Astrocyte of the spinal cord (primary cell): ENCODE measurements at regions not wholly inside any gene's neighbourhood (a gene's known extent, or its start where the extent isn't known, plus 50 kb on each side); places are given as distances from the start of the nearest gene placed in this dataset.

Experiments
- DNase-seq: peaks from one replicate; pipeline ENCODE4 v3.0.0; 2011; ENCODE audit warnings: low read depth, low spot score
- H3K4me3 ChIP-seq: 2 replicates; pipeline ENCODE4 v1.5.1; 2011; ENCODE audit warnings: low read depth, mild to moderate bottlenecking, low read length, moderate library complexity
- in situ Hi-C: cut with HindIII; loops from 2 replicates; pipeline ENCODE4 v1.10.0; 2017; ENCODE audit warnings: low sequenced_read_pairs
- TF ChIP-seq, protein P1 (sequence below): IDR thresholded peaks from 2 replicates; pipeline ENCODE4 v1.5.1; 2012; ENCODE audit warnings: low read depth, mild to moderate bottlenecking, low read length, inconsistent platforms

DNA sequence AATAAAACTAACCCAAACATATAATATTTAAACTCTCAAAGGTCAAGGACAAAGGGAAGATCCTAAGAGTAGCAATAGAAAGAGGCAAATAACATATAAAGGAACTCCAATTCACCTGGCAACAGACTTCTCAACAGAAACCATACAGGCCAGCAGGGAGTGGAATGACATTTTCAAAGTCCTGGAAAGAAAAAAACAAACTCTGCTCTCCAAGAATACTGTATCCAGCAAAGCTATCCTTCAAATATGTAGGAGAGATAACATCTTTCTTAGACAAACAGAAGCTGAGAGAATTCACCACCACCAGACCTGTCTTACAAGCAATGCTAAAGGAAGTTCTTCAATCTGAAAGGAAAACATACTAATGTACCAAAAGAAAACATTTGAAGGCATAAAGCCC lies 51.5 kb upstream of the TMEM158 start:
- in situ Hi-C loops = no loop called here
- DNase-seq = no peak
- H3K4me3 ChIP-seq = no peak overlapping the region
- TF ChIP-seq, protein P1, sequence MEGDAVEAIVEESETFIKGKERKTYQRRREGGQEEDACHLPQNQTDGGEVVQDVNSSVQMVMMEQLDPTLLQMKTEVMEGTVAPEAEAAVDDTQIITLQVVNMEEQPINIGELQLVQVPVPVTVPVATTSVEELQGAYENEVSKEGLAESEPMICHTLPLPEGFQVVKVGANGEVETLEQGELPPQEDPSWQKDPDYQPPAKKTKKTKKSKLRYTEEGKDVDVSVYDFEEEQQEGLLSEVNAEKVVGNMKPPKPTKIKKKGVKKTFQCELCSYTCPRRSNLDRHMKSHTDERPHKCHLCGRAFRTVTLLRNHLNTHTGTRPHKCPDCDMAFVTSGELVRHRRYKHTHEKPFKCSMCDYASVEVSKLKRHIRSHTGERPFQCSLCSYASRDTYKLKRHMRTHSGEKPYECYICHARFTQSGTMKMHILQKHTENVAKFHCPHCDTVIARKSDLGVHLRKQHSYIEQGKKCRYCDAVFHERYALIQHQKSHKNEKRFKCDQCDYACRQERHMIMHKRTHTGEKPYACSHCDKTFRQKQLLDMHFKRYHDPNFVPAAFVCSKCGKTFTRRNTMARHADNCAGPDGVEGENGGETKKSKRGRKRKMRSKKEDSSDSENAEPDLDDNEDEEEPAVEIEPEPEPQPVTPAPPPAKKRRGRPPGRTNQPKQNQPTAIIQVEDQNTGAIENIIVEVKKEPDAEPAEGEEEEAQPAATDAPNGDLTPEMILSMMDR = no peak

DNA sequence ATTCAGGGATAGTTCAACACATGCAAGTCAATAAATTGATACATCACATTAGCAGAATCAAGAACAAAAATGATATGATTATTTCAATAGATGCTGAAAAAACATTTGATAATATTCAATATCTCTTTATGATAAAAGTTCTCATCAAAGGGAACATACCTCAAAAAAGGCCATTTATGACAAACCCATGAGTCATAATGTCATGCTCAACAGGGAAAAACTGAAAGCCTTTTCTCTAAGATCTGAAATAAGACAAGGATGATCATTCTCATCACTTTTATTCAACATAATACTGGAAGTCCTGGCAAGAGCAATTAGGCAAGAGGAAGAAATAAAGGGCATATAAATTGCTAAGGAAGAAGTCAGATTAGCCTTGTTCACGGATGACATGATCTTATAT lies 54.1 kb upstream of the TMEM158 start:
- H3K4me3 ChIP-seq = no peak overlapping the region
- in situ Hi-C loops = no loop called here
- TF ChIP-seq, protein P1 = no peak
- DNase-seq = no peak

DNA sequence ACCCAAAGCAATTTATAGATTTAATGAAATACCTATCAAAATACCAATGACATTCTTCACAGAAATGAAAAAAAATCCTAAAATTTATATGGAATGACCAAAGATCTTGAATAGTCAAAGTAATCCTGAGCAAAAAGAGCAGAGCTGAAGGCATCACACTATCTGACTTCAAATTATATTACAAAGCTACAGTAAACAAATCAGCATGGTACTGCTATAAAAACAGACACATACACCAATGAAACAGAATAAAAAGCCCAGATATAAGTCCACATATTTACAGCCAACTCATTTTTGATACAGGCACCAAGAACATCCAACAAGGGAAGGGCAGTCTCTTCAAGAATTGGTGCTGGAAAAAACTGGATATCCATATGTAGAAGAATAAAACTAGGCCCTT lies 54.9 kb upstream of the TMEM158 start:
- no peak overlapping the region for H3K4me3 ChIP-seq
- TF ChIP-seq, protein P1 = no peak
- in situ Hi-C loops = no loop called here
- no peak for DNase-seq

DNA sequence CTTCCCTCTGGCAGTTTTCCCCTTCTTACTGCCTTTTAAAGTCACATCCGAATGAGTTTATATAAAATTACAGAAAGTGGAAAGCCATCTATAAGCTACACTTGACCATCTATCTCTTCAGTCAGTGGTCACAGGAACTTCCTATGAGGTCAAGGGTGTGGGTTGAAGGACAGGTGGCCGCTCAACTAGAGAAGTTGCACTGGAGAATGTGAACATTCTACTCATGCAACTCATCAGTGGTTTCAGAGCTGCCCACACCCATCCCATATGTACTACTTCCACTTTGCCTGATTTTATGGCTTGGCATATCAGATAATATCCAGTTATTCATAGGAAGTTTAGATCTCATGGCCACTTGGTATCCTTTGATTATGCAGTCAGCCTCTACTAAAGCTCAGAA lies 57.4 kb upstream of the TMEM158 start:
- H3K4me3 ChIP-seq = no peak overlapping the region
- in situ Hi-C loops = no loop called here
- no peak for DNase-seq
- TF ChIP-seq, protein P1 = no peak

DNA sequence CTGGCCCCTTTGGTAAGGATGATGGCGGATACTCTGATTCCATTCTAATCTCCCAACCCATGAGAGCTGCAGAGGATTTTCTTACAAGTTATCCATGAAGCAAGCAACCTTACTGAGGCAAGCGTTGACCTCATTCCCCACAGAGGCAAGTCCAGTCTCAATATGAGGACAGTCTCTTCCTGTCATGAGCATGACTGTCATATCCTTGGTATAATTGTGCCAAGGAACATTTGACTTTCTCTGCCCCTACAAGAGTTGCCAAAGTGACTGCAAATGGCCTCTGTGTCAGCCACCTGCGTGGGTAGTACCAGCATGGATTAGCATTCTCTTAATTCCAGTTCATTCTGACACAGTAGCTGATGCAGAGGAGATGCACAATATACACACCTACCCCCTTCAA lies 71.2 kb upstream of the TMEM158 start:
- no peak overlapping the region for H3K4me3 ChIP-seq
- in situ Hi-C loops = no loop called here
- DNase-seq = no peak
- TF ChIP-seq, protein P1 = no peak

- TF ChIP-seq, protein P1 = no peak
- in situ Hi-C loops = no loop called here
Observed at GRCh38 chr3:45302470-45302869, 76.4 kb upstream of the TMEM158 start.

DNA sequence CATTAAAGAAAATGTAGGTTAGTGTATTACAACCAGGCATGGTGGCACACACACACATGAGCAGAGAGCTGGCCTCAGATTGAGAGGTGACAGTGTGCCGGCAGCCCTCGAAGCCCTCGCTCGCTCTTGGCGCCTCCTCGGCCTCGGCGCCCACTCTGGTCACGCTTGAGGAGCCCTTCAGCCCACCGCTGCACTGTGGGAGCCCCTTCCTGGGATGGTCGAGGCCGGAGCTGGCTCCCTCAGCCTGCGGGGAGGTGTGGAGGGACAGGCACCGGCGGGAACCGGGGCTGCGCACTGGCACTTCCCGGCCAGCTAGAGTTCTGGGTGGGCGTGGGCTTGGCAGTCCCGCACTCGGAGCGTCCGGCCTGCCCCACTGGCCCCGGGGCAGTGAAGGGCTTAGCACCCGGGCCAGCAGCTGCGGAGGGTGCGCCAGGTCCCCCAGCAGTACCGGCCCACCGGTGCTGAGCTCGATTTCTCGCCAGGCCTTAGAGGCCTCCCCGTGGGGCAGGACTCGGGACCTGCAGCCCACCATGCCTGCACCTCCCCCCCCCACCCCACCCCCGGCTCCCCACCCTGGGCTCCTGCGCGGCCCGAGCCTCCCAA lies 80.4 kb upstream of the TMEM158 start:
- in situ Hi-C loops = no loop called here
- no peak for DNase-seq
- TF ChIP-seq, protein P1 = no peak
- H3K4me3 ChIP-seq = no peak overlapping the region

More at GRCh38 chr3:45302470-45302869, 76.4 kb upstream of the TMEM158 start:
- no peak overlapping the region for H3K4me3 ChIP-seq
- no peak for DNase-seq
